B cell (primary cell): ENCODE measurements at regions not wholly inside any gene's neighbourhood (a gene's known extent, or its start where the extent isn't known, plus 50 kb on each side); places are given as distances from the start of the nearest gene placed in this dataset.

Experiments
- ATAC-seq: fragments of 200-7000 bp; cut with Tn5 transposase; one replicate; pipeline ENCODE4 v1.10.0; 2021; ENCODE audit warnings: low read depth, mild to moderate bottlenecking, moderate number of reproducible peaks, moderate library complexity
- CTCF ChIA-PET: fragments of 350-600 bp; sonication (Branson Sonifier 250); formaldehyde crosslinking; loops from one replicate; lab custom pipeline; 2021; ENCODE audit warnings: antibody characterized with exemption, inconsistent platforms; lab: Charles Lee
- POLR2A ChIA-PET: fragments of 350-600 bp; sonication (Branson Sonifier 250); formaldehyde crosslinking; loops from one replicate; lab custom pipeline; 2021; ENCODE audit warnings: antibody characterized with exemption; lab: Charles Lee
- DNase-seq: peaks from one replicate; pipeline ENCODE4 v3.0.0; 2013
- H2AFZ ChIP-seq: 2 replicates; pipeline ENCODE4 v1.6.1; 2012; ENCODE audit warnings: mild to moderate bottlenecking, low read depth, low read length; ENCODE audit not compliant: insufficient read depth, poor library complexity, severe bottlenecking
- H3K27ac ChIP-seq, 2 donors: 1 replicate in 1 of 2; 2 replicates in 1 of 2; pipeline ENCODE4 v1.5.1; 2012 to 2013; ENCODE audit warnings: low read length in 2 of 2, mild to moderate bottlenecking in 2 of 2, moderate library complexity in 1 of 2
- H3K27me3 ChIP-seq, 4 experiments: fragments of 200-600 bp in 1 of 4; sonication (generic) in 1 of 4; replicated peaks in 1 of 4; 1 replicate in 2 of 4; 2 replicates in 2 of 4; pipeline versions ENCODE4 v1.6.1 to v1.7.0; 2013 to 2016; ENCODE audit warnings: low read length in 3 of 4, mild to moderate bottlenecking in 2 of 4, mixed read lengths in 1 of 4, moderate library complexity in 1 of 4; ENCODE audit not compliant: insufficient read depth in 4 of 4, control insufficient read depth in 3 of 4; ENCODE audit errors: control extremely low read depth in 1 of 4
- H3K36me3 ChIP-seq, 2 experiments: replicated peaks in 1 of 2; 1 replicate in 1 of 2; 2 replicates in 1 of 2; pipeline versions ENCODE4 v1.6.1 to v1.7.1; 2013; ENCODE audit warnings: low read length in 1 of 2; ENCODE audit not compliant: insufficient read depth in 2 of 2, control insufficient read depth in 1 of 2; ENCODE audit errors: control extremely low read depth in 1 of 2, extremely low read depth in 1 of 2
- H3K4me1 ChIP-seq, 2 donors: fragments of 200-600 bp in 1 of 2; sonication (generic) in 1 of 2; 1 replicate in 1 of 2; 2 replicates in 1 of 2; pipeline versions ENCODE4 v1.5.1 to v1.6.1; 2013 to 2017; ENCODE audit warnings: low read length in 2 of 2; ENCODE audit not compliant: control insufficient read depth in 2 of 2, insufficient read depth in 2 of 2
- H3K4me2 ChIP-seq: replicated peaks from 2 replicates; pipeline ENCODE3; 2012; ENCODE audit warnings: mild to moderate bottlenecking, low read depth, low read length; ENCODE audit not compliant: poor library complexity, severe bottlenecking
- H3K4me3 ChIP-seq, 5 experiments: fragments of 200-600 bp in 1 of 5; sonication (generic) in 1 of 5; 1 replicate in 3 of 5; 2 replicates in 2 of 5; pipeline versions ENCODE4 v1.5.1 to v1.7.0; 2011 to 2016; ENCODE audit warnings: low read length in 4 of 5, mild to moderate bottlenecking in 4 of 5, low read depth in 2 of 5, control low read depth in 1 of 5, moderate library complexity in 1 of 5; ENCODE audit not compliant: insufficient read depth in 1 of 5; ENCODE audit errors: control extremely low read depth in 1 of 5, extremely low read depth in 1 of 5
- H3K79me2 ChIP-seq: fragments of 200-600 bp; sonication (generic); one replicate; pipeline ENCODE4 v1.6.0; 2016; ENCODE audit warnings: low read length; ENCODE audit not compliant: control insufficient read depth, insufficient read depth
- H3K9ac ChIP-seq: fragments of 200-600 bp; sonication (generic); 2 replicates; pipeline ENCODE4 v1.6.1; 2017; ENCODE audit warnings: mild to moderate bottlenecking, low read length, moderate library complexity
- H3K9me3 ChIP-seq, 3 donors: one replicate each; pipeline versions ENCODE4 v1.6.1 to v1.7.1; 2013; ENCODE audit warnings: low read length in 2 of 3; ENCODE audit not compliant: control insufficient read depth in 2 of 3, insufficient read depth in 1 of 3; ENCODE audit errors: control extremely low read depth in 1 of 3
- H4K20me1 ChIP-seq: 2 replicates; pipeline ENCODE4 v1.6.0; 2012; ENCODE audit warnings: mild to moderate bottlenecking, low read length; ENCODE audit not compliant: insufficient read depth, control insufficient read depth, poor library complexity, severe bottlenecking
- H3K27ac Mint-ChIP-seq: one replicate; pipeline ENCODE4 v1.8.0; 2021; ENCODE audit warnings: mixed read lengths
- H3K27me3 Mint-ChIP-seq: one replicate; pipeline ENCODE4 v1.8.0; 2021; ENCODE audit warnings: mixed read lengths
- H3K4me1 Mint-ChIP-seq: one replicate; pipeline ENCODE4 v1.8.0; 2021; ENCODE audit warnings: mixed read lengths
- H3K4me3 Mint-ChIP-seq: one replicate; pipeline ENCODE4 v1.8.0; 2021; ENCODE audit warnings: mixed read lengths
- H3K9me3 Mint-ChIP-seq: one replicate; pipeline ENCODE4 v1.8.0; 2022; ENCODE audit warnings: mixed read lengths; ENCODE audit not compliant: insufficient read depth
- EZH2 ChIP-seq: IDR thresholded peaks from 2 replicates; pipeline ENCODE4 v1.6.1; 2012; ENCODE audit warnings: borderline replicate concordance, low read depth, mild to moderate bottlenecking, moderate library complexity, low read length; ENCODE audit not compliant: insufficient read depth, poor library complexity, severe bottlenecking
- WGBS: methylation state at CpG from one replicate; pipeline ENCODE4 v1.1.5; 2013; ENCODE audit warnings: missing lambda C conversion rate; ENCODE audit not compliant: insufficient coverage; 5-methylcytosine and 5-hydroxymethylcytosine counted together
- intact Hi-C: fragments of 100-400 bp; cut with micrococcal nuclease; formaldehyde crosslinking; loops from one replicate; pipeline ENCODE4 v1.10.0; 2022
- TF ChIP-seq, protein P1 (sequence below): fragments of 200-600 bp; IDR thresholded peaks from one replicate; pipeline ENCODE4 v1.8.0; 2022; ENCODE audit warnings: antibody characterized with exemption, mild to moderate bottlenecking

DNA sequence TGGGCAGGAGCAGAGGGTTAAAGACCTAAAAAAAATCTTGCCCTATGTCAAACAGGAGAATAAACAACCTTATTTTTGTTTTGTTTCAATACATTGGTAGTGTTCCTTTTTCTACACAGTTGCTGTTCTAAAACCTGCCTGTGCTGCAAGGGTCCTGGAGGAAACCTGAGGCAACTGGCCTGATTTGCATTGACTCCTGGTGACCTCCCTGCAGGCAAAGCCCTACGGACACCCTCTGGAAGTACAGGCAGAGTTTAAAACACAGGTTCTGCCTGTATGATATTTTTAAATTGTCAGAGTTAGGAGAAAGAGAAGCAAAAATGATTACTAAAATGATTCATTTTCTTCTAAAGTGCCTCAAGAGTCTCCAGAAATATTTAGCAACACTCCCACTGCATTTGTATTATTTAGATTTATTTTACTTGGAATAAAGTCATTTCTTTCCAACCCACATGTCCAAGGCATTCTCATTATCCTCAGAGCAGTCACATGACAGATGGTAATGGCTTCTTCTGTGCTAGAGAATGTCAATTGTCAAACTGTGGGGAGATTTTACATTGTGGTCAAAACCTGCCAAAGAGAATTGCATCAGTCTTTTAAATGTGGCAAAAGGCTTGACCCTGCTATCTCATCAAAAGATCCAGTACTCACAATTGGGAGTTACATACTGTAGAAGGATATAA is 559.6 kb downstream of the CETN3 start:
- H3K9me3 ChIP-seq = no peaks in the 10 kb centered on the region
- CTCF ChIA-PET = no interaction called here
- H4K20me1 ChIP-seq = no peaks in the 10 kb centered on the region
- TF ChIP-seq EZH2 = no peak
- TF ChIP-seq, protein P1, sequence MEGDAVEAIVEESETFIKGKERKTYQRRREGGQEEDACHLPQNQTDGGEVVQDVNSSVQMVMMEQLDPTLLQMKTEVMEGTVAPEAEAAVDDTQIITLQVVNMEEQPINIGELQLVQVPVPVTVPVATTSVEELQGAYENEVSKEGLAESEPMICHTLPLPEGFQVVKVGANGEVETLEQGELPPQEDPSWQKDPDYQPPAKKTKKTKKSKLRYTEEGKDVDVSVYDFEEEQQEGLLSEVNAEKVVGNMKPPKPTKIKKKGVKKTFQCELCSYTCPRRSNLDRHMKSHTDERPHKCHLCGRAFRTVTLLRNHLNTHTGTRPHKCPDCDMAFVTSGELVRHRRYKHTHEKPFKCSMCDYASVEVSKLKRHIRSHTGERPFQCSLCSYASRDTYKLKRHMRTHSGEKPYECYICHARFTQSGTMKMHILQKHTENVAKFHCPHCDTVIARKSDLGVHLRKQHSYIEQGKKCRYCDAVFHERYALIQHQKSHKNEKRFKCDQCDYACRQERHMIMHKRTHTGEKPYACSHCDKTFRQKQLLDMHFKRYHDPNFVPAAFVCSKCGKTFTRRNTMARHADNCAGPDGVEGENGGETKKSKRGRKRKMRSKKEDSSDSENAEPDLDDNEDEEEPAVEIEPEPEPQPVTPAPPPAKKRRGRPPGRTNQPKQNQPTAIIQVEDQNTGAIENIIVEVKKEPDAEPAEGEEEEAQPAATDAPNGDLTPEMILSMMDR = no peak
- H3K27me3 ChIP-seq = no peaks in the 10 kb centered on the region
- DNase-seq = no peak
- 83% methylated on average over 1 of the region's 1 CpG for WGBS
- peaks cover 8% of the 10 kb centered on the region for H3K4me1 Mint-ChIP-seq
- no peak overlapping the region for H3K4me3 ChIP-seq
- no peak overlapping the region for H3K27ac Mint-ChIP-seq
- no peak for ATAC-seq
- no peaks in the 10 kb centered on the region for H3K9me3 Mint-ChIP-seq
- POLR2A ChIA-PET = no interaction called here
- H3K79me2 ChIP-seq = no peaks in the 10 kb centered on the region
- peak overlapping the region in 1 of 2 donors; percentile 27 for H3K27ac ChIP-seq
- intact Hi-C loops = no loop called here
- H3K4me3 Mint-ChIP-seq = peak overlapping the region; percentile 13
- peak overlapping the region; percentile 12 for H2AFZ ChIP-seq
- no peaks in the 10 kb centered on the region for H3K27me3 Mint-ChIP-seq
- H3K4me1 ChIP-seq = peaks cover 0 to 3% of the 10 kb centered on the region in 2 donors
- H3K9ac ChIP-seq = no peak overlapping the region
- no peaks in the 10 kb centered on the region for H3K36me3 ChIP-seq
- H3K4me2 ChIP-seq = no peak overlapping the region

DNA sequence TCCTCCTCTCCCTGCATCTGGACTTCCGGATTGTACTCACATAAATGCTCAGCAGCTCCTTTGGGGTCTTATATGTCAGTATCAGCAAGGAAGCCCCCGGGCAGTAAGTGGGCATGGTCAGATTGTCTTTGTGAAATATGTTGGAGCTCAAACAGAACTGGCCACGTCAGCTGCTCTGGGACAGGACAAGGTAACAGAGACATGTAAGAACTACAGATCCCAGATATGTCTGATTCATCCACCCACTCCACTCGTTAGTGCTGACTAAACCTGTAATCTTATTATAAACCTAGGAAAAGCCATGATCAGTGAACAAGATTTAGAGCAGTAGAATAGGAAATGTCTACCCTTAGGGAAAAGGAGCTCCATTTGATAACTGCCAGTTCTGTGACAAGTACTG is 561.8 kb downstream of the CETN3 start:
- Histone ChIP-seq H3K79me2 (no peaks in the 10 kb centered on the region), H3K4me3 (no peak overlapping the region), H2AFZ (peak overlapping the region; percentile 55), H3K4me1 (peaks cover 0 to 3% of the 10 kb centered on the region in 2 donors), H3K4me2 (no peak overlapping the region), H3K36me3 (no peaks in the 10 kb centered on the region), H3K9ac (no peak overlapping the region), H3K9me3 (no peaks in the 10 kb centered on the region), H3K27ac (no peak overlapping the region), H4K20me1 (no peaks in the 10 kb centered on the region), H3K27me3 (no peaks in the 10 kb centered on the region)
- no peak overlapping the region for H3K4me3 Mint-ChIP-seq
- no peak for DNase-seq
- CTCF ChIA-PET = interaction anchor here (1.1 to 1.3 kb wide), 2 partner anchors 9 to 314 kb away, joined by 3 read pairs; no protein-coding TSS in a partner anchor
- POLR2A ChIA-PET = no interaction called here
- no peaks in the 10 kb centered on the region for H3K27me3 Mint-ChIP-seq
- intact Hi-C loops = no loop called here
- no peak overlapping the region for H3K27ac Mint-ChIP-seq
- WGBS = no CpG with 5 or more reads among the region's 4 CpGs
- H3K9me3 Mint-ChIP-seq = no peaks in the 10 kb centered on the region
- H3K4me1 Mint-ChIP-seq = peaks cover 8% of the 10 kb centered on the region
- TF ChIP-seq, protein P1 = no peak
- no peak for TF ChIP-seq EZH2
- ATAC-seq = no peak
